Spleen (tissue), 11 donors: ENCODE measurements at regions not wholly inside any gene's neighbourhood (a gene's known extent, or its start where the extent isn't known, plus 50 kb on each side); places are given as distances from the start of the nearest gene placed in this dataset.

Experiments used
- DNase-seq: peaks from one replicate; pipeline ENCODE4 v3.0.0-alpha.2; 2020
- H3K27ac ChIP-seq, 8 donors: fragments of 200-600 bp; sonication (generic) in 7 of 8; 1 replicate in 4 of 8; 2 replicates in 4 of 8; pipeline versions ENCODE4 v1.5.0 to v1.8.0; 2016 to 2021; ENCODE audit warnings: inconsistent platforms in 4 of 8, mild to moderate bottlenecking in 4 of 8, moderate library complexity in 1 of 8
- H3K27me3 ChIP-seq, 7 donors: fragments of 200-600 bp; sonication (generic) in 6 of 7; replicated peaks in 1 of 7; 1 replicate in 4 of 7; 2 replicates in 3 of 7; pipeline versions ENCODE4 v1.5.0 to v1.8.0; 2016 to 2021; ENCODE audit warnings: inconsistent platforms in 3 of 7, mild to moderate bottlenecking in 1 of 7
- H3K36me3 ChIP-seq, 6 donors: fragments of 200-600 bp; sonication (generic) in 5 of 6; 1 replicate in 4 of 6; 2 replicates in 2 of 6; pipeline versions ENCODE4 v1.5.0 to v1.8.0; 2016 to 2021; ENCODE audit warnings: inconsistent platforms in 2 of 6
- H3K4me1 ChIP-seq, 6 donors: fragments of 200-600 bp; sonication (generic) in 5 of 6; 1 replicate in 3 of 6; 2 replicates in 3 of 6; pipeline versions ENCODE4 v1.5.0 to v1.8.0; 2016 to 2021; ENCODE audit warnings: inconsistent platforms in 3 of 6
- H3K4me3 ChIP-seq, 8 donors: fragments of 200-600 bp; sonication (generic) in 7 of 8; 1 replicate in 4 of 8; 2 replicates in 4 of 8; pipeline versions ENCODE4 v1.5.0 to v1.8.0; 2016 to 2021; ENCODE audit warnings: inconsistent platforms in 4 of 8, mild to moderate bottlenecking in 4 of 8, moderate library complexity in 2 of 8
- H3K9me3 ChIP-seq, 8 donors: fragments of 200-600 bp; sonication (generic) in 7 of 8; 1 replicate in 4 of 8; 2 replicates in 4 of 8; pipeline versions ENCODE4 v1.5.0 to v1.8.0; 2016 to 2021; ENCODE audit warnings: inconsistent platforms in 4 of 8
- CTCF ChIP-seq, 11 experiments: fragments of 200-600 bp in 7 of 11; fragments of 450-650 bp in 4 of 11; sonication (generic) in 4 of 11; IDR thresholded peaks in 8 of 11; conservative IDR thresholded peaks in 3 of 11; 1 replicate in 7 of 11; 2 replicates in 4 of 11; pipeline versions ENCODE4 v1.4.0 to v1.8.0; 2016 to 2021; ENCODE audit warnings: antibody characterized with exemption in 11 of 11, inconsistent platforms in 4 of 11, mild to moderate bottlenecking in 1 of 11
- POLR2A ChIP-seq, 3 donors: fragments of 450-650 bp; IDR thresholded peaks; one replicate each; pipeline ENCODE4 v1.5.1; 2017; ENCODE audit warnings: antibody characterized with exemption in 3 of 3, mild to moderate bottlenecking in 1 of 3
- POLR2AphosphoS5 ChIP-seq, 3 donors: sonication (generic); formaldehyde crosslinking; IDR thresholded peaks; one replicate each; pipeline ENCODE4 v1.5.1; 2017; ENCODE audit warnings: antibody characterized with exemption in 3 of 3
- WGBS, 5 donors: extraction: QIAGEN DNeasy Blood & Tissue Kit in 3 of 5; methylation state at CpG; one replicate each; pipeline versions ENCODE4 v1.1.5 to v1.1.7; 2013 to 2018; 5-methylcytosine and 5-hydroxymethylcytosine counted together
- intact Hi-C: fragments of 100-400 bp; cut with DNase I; formaldehyde crosslinking; loops from one replicate; pipeline ENCODE4 v1.15.0; 2023; ENCODE audit warnings: low total_unique reads
- donor health status: healthy with polysubstance abuse.
- donor health status: DM: no; HTN: no; CAD: no; lungs with moderate emphysema.
- donor health status: DM: no; HTN: no; CAD: no.
- donor health status: Bipolar disorder and iron deficiency.
- donor health status: healthy.
- donor health status: DM: no; HTN: no; CAD: no.
- donor health status: DM: yes; HTN: yes; CAD: no.

- Histone ChIP-seq H3K4me3 (no peak overlapping the region), H3K27me3 (no peaks in the 10 kb centered on the region), H3K9me3 (no peaks in the 10 kb centered on the region), H3K36me3 (no peaks in the 10 kb centered on the region), H3K27ac (no peak overlapping the region), H3K4me1 (no peaks in the 10 kb centered on the region)
- intact Hi-C loops: no loop called here
- no peak for DNase-seq
- WGBS, 5 donors: 64 to 77% (median 73%) methylated on average over 6 of the region's 6 CpGs
- no peak for TF ChIP-seq CTCF (IDR thresholded peaks at IDR 0.05 in 8 of 11, conservative IDR thresholded peaks at IDR 0.05 in 3 of 11)
- no peak for TF ChIP-seq POLR2A (IDR thresholded peaks at IDR 0.05)
- no peak for TF ChIP-seq POLR2AphosphoS5 (IDR thresholded peaks at IDR 0.05)
Measured at GRCh38 chr4:24104158-24104565, 214.3 kb upstream of the PPARGC1A start.

GRCh38 chr4:24103434-24104157 lies 213.7 kb upstream of the PPARGC1A start:
- intact Hi-C loops: no loop called here
- H3K4me1 ChIP-seq: no peaks in the 10 kb centered on the region
- no peaks in the 10 kb centered on the region for H3K27me3 ChIP-seq
- 53 to 62% (median 59%) methylated on average over 15 of the region's 15 CpGs for WGBS, 5 donors
- H3K4me3 ChIP-seq: no peak overlapping the region
- DNase-seq: no peak
- no peak overlapping the region for H3K27ac ChIP-seq
- no peaks in the 10 kb centered on the region for H3K36me3 ChIP-seq
- H3K9me3 ChIP-seq: no peaks in the 10 kb centered on the region
- TF ChIP-seq CTCF (IDR thresholded peaks at IDR 0.05 in 8 of 11, conservative IDR thresholded peaks at IDR 0.05 in 3 of 11) (no peak), POLR2A (IDR thresholded peaks at IDR 0.05) (no peak), POLR2AphosphoS5 (IDR thresholded peaks at IDR 0.05) (no peak)

- DNase-seq: no peak
- no peak overlapping the region for H3K4me3 ChIP-seq
- H3K27me3 ChIP-seq: no peaks in the 10 kb centered on the region
- intact Hi-C loops: no loop called here
- no peaks in the 10 kb centered on the region for H3K9me3 ChIP-seq
- WGBS, 5 donors: 80 to 93% (median 88%) methylated on average over 4 of the region's 4 CpGs
- H3K27ac ChIP-seq: no peak overlapping the region
- no peaks in the 10 kb centered on the region for H3K36me3 ChIP-seq
- no peaks in the 10 kb centered on the region for H3K4me1 ChIP-seq
- TF ChIP-seq POLR2A (IDR thresholded peaks at IDR 0.05) (no peak), POLR2AphosphoS5 (IDR thresholded peaks at IDR 0.05) (no peak), CTCF (IDR thresholded peaks at IDR 0.05 in 8 of 11, conservative IDR thresholded peaks at IDR 0.05 in 3 of 11) (no peak)
Measured at GRCh38 chr4:24102621-24103020, 212.8 kb upstream of the PPARGC1A start.

- Histone ChIP-seq H3K9me3 (no peaks in the 10 kb centered on the region), H3K36me3 (no peaks in the 10 kb centered on the region), H3K27me3 (no peaks in the 10 kb centered on the region), H3K27ac (no peak overlapping the region), H3K4me3 (no peak overlapping the region), H3K4me1 (no peaks in the 10 kb centered on the region)
- no peak for TF ChIP-seq POLR2A (IDR thresholded peaks at IDR 0.05)
- no peak for TF ChIP-seq POLR2AphosphoS5 (IDR thresholded peaks at IDR 0.05)
- TF ChIP-seq CTCF (IDR thresholded peaks at IDR 0.05 in 8 of 11, conservative IDR thresholded peaks at IDR 0.05 in 3 of 11): no peak
- intact Hi-C loops: no loop called here
- no peak for DNase-seq
- WGBS, 5 donors: 68 to 80% (median 72%) methylated on average over 2 of the region's 2 CpGs
Measured at GRCh38 chr4:24096603-24097002, 206.8 kb upstream of the PPARGC1A start.
